ENCODE measurements at regions not wholly inside any gene's neighbourhood (a gene's known extent, or its start where the extent isn't known, plus 50 kb on each side); places are given as distances from the start of the nearest gene placed in this dataset.

GRCh38 chr11:95443386-95443785, 212.4 kb upstream of the SESN3 start (continued):
- no peak for TF ChIP-seq TCF12 (IDR thresholded peaks at IDR 0.05; ENCODE audit: low read depth, low read length)
- no peak for TF ChIP-seq RXRA (IDR thresholded peaks at IDR 0.05; ENCODE audit: insufficient read depth, low read depth, low read length)
- no peak for TF ChIP-seq CTCF (IDR thresholded peaks at IDR 0.05; ENCODE audit: control extremely low read depth in 1 of 3, insufficient read depth in 1 of 3, low read depth in 1 of 3, low read length in 3 of 3)
